OCI-LY1 (cell line): ENCODE measurements at regions not wholly inside any gene's neighbourhood (a gene's known extent, or its start where the extent isn't known, plus 50 kb on each side); places are given as distances from the start of the nearest gene placed in this dataset.
A peak's percentile ranks its signal among the peaks of the same experiment; 100 is the strongest.

Experiments used
- H2AFZ ChIP-seq: fragments of 200-600 bp; sonication (generic), shearing (Covaris generic); 2 replicates; pipeline ENCODE4 v1.6.0; 2014; ENCODE audit warnings: antibody characterized with exemption, mild to moderate bottlenecking, low read length
- H3F3A ChIP-seq: fragments of 200-600 bp; sonication (generic), shearing (Covaris generic); 2 replicates; pipeline ENCODE4 v1.6.0; 2014; ENCODE audit warnings: mild to moderate bottlenecking, antibody characterized with exemption, low read length, moderate library complexity; ENCODE audit not compliant: insufficient read depth
- H3K27ac ChIP-seq: fragments of 200-600 bp; sonication (generic); 2 replicates; pipeline ENCODE4 v1.5.1; 2014; ENCODE audit warnings: low read length, mixed run types, mild to moderate bottlenecking, low read depth; ENCODE audit not compliant: poor library complexity, severe bottlenecking
- H3K27me3 ChIP-seq: fragments of 200-600 bp; sonication (generic); 2 replicates; pipeline ENCODE4 v1.6.0; 2014; ENCODE audit warnings: antibody characterized with exemption, mild to moderate bottlenecking, low read length, moderate library complexity; ENCODE audit not compliant: insufficient read depth
- H3K36me3 ChIP-seq: fragments of 200-600 bp; sonication (generic); 2 replicates; pipeline ENCODE4 v1.6.1; 2014; ENCODE audit warnings: mild to moderate bottlenecking, antibody characterized with exemption, low read length, moderate library complexity, mixed read lengths; ENCODE audit not compliant: insufficient read depth
- H3K4me1 ChIP-seq: fragments of 200-600 bp; sonication (generic); 2 replicates; pipeline ENCODE4 v1.5.1; 2014; ENCODE audit warnings: mild to moderate bottlenecking, low read length, moderate library complexity; ENCODE audit not compliant: insufficient read depth, severe bottlenecking
- H3K4me2 ChIP-seq: fragments of 200-600 bp; sonication (generic), shearing (Covaris generic); 2 replicates; pipeline ENCODE4 v1.6.1; 2014; ENCODE audit warnings: low read length
- H3K4me3 ChIP-seq: fragments of 200-600 bp; sonication (generic); 2 replicates; pipeline ENCODE4 v1.5.1; 2014; ENCODE audit warnings: low read length, low read depth, mild to moderate bottlenecking, mixed read lengths; ENCODE audit not compliant: poor library complexity, severe bottlenecking
- H3K79me2 ChIP-seq: fragments of 200-600 bp; shearing (Covaris generic); 2 replicates; pipeline ENCODE4 v1.6.1; 2016; ENCODE audit warnings: mixed run types, low read length, mixed read lengths; ENCODE audit not compliant: insufficient read depth
- H3K9ac ChIP-seq: fragments of 200-600 bp; sonication (generic), shearing (Covaris generic); 2 replicates; pipeline ENCODE4 v1.6.1; 2014; ENCODE audit warnings: mild to moderate bottlenecking, low read length, mixed read lengths
- H3K9me2 ChIP-seq: fragments of 200-600 bp; sonication (generic), shearing (Covaris generic); 2 replicates; pipeline ENCODE4 v1.6.1; 2014; ENCODE audit warnings: low read depth, mild to moderate bottlenecking, low read length, mixed read lengths
- H3K9me3 ChIP-seq: fragments of 200-600 bp; shearing (Covaris generic); 2 replicates; pipeline ENCODE4 v1.6.1; 2014; ENCODE audit warnings: low read length, mixed read lengths
- H4K20me1 ChIP-seq: fragments of 200-600 bp; sonication (generic), shearing (Covaris generic); 2 replicates; pipeline ENCODE4 v1.6.0; 2016; ENCODE audit warnings: mild to moderate bottlenecking, low read length; ENCODE audit not compliant: insufficient read depth
- CTCF ChIP-seq: fragments of 200-600 bp; sonication (generic), shearing (Covaris generic); IDR thresholded peaks from 2 replicates; pipeline ENCODE4 v1.5.1; 2017; ENCODE audit warnings: mild to moderate bottlenecking, antibody characterized with exemption, low read length, moderate library complexity, mixed read lengths
- EZH2 ChIP-seq: fragments of 200-600 bp; sonication (generic), shearing (Covaris generic); IDR thresholded peaks from 2 replicates; pipeline ENCODE4 v1.8.0; 2017; ENCODE audit warnings: borderline replicate concordance, mixed run types, mild to moderate bottlenecking, antibody characterized with exemption, low read length, moderate library complexity, mixed read lengths

- no peak overlapping the region for H3K4me3 ChIP-seq
- peaks cover 5% of the 10 kb centered on the region; the same call in 1 of the 2 replicates for H3K27me3 ChIP-seq
- no peaks in the 10 kb centered on the region for H3K36me3 ChIP-seq
- no peak overlapping the region for H3K9ac ChIP-seq
- no peaks in the 10 kb centered on the region for H3K4me1 ChIP-seq
- H4K20me1 ChIP-seq: no peaks in the 10 kb centered on the region
- no peak overlapping the region for H2AFZ ChIP-seq
- no peaks in the 10 kb centered on the region for H3F3A ChIP-seq
- no peak overlapping the region for H3K27ac ChIP-seq
- TF ChIP-seq CTCF (no peak), EZH2 (no peak)
- no peaks in the 10 kb centered on the region for H3K79me2 ChIP-seq
- no peaks in the 10 kb centered on the region for H3K9me2 ChIP-seq
- H3K4me2 ChIP-seq: no peak overlapping the region
- H3K9me3 ChIP-seq: no peaks in the 10 kb centered on the region
Observed at GRCh38 chr16:86872833-86873232, 294.5 kb downstream of the FOXL1 start.

GRCh38 chr16:86874141-86874540, 295.8 kb downstream of the FOXL1 start:
- no peak overlapping the region for H2AFZ ChIP-seq
- no peaks in the 10 kb centered on the region for H4K20me1 ChIP-seq
- H3K9ac ChIP-seq: no peak overlapping the region
- no peaks in the 10 kb centered on the region for H3K79me2 ChIP-seq
- TF ChIP-seq CTCF (peak; percentile 71), EZH2 (no peak)
- H3K9me3 ChIP-seq: no peaks in the 10 kb centered on the region
- H3K4me2 ChIP-seq: no peak overlapping the region
- no peaks in the 10 kb centered on the region for H3K4me1 ChIP-seq
- no peak overlapping the region for H3K4me3 ChIP-seq
- H3K9me2 ChIP-seq: no peaks in the 10 kb centered on the region
- H3K27me3 ChIP-seq: peaks cover 5% of the 10 kb centered on the region; the same call in 1 of the 2 replicates
- no peaks in the 10 kb centered on the region for H3K36me3 ChIP-seq
- H3F3A ChIP-seq: no peaks in the 10 kb centered on the region
- H3K27ac ChIP-seq: no peak overlapping the region

GRCh38 chr16:86876499-86876898, 298.1 kb downstream of the FOXL1 start:
- Histone ChIP-seq H3K9me2 (no peaks in the 10 kb centered on the region), H3F3A (no peaks in the 10 kb centered on the region), H3K36me3 (no peaks in the 10 kb centered on the region), H3K79me2 (no peaks in the 10 kb centered on the region), H3K4me1 (no peaks in the 10 kb centered on the region), H3K27me3 (peaks cover 5% of the 10 kb centered on the region; the same call in 1 of the 2 replicates), H3K27ac (no peak overlapping the region), H2AFZ (no peak overlapping the region), H3K4me2 (no peak overlapping the region), H4K20me1 (no peaks in the 10 kb centered on the region), H3K9ac (no peak overlapping the region), H3K4me3 (no peak overlapping the region), H3K9me3 (no peaks in the 10 kb centered on the region)
- TF ChIP-seq CTCF: no peak
- TF ChIP-seq EZH2: no peak
